ENCODE measurements at regions not wholly inside any gene's neighbourhood (a gene's known extent, or its start where the extent isn't known, plus 50 kb on each side); places are given as distances from the start of the nearest gene placed in this dataset.

GRCh38 chr6:48957781-48958180 lies 505.3 kb downstream of the MMUT start:
- WGBS, result 66% methylated on average over 5 of the region's 5 CpGs
- Histone ChIP-seq H3K36me3 (ENCODE audit: control insufficient read depth in 4 of 4, insufficient read depth in 3 of 4, low read depth in 1 of 4, low read length in 3 of 4) (no peaks in the 10 kb centered on the region), H3K27me3 (ENCODE audit: control insufficient read depth in 4 of 4, insufficient read depth in 4 of 4, low read length in 3 of 4) (no peaks in the 10 kb centered on the region), H3K27ac (ENCODE audit: low read depth in 1 of 2, low read length in 2 of 2) (no peak overlapping the region), H3K4me3 (ENCODE audit: low read depth in 1 of 3, low read length in 3 of 3) (no peak overlapping the region), H3K9ac (ENCODE audit: low read depth in 1 of 2, low read length in 2 of 2) (no peak overlapping the region), H3K9me3 (ENCODE audit: control insufficient read depth in 4 of 4, low read length in 3 of 4) (no peaks in the 10 kb centered on the region), H3K4me1 (ENCODE audit: control insufficient read depth in 4 of 4, insufficient read depth in 4 of 4, low read length in 3 of 4) (no peaks in the 10 kb centered on the region)
- DNase-seq (ENCODE audit: low spot score), result no peak
- no peak for TF ChIP-seq YY1 (IDR thresholded peaks at IDR 0.05)
- no peak for TF ChIP-seq JUND (IDR thresholded peaks at IDR 0.05)
- TF ChIP-seq SP1 (IDR thresholded peaks at IDR 0.05), result no peak
- no peak for TF ChIP-seq NR2F2 (IDR thresholded peaks at IDR 0.05)
- no peak for TF ChIP-seq TAF1 (conservative IDR thresholded peaks at IDR 0.05)
- TF ChIP-seq RAD21 (IDR thresholded peaks at IDR 0.05), result no peak
- no peak for TF ChIP-seq ATF3 (IDR thresholded peaks at IDR 0.05)
- TF ChIP-seq FOXA1 (IDR thresholded peaks at IDR 0.05), result no peak
- TF ChIP-seq HNF4A (conservative IDR thresholded peaks at IDR 0.05), result no peak
- no peak for TF ChIP-seq REST (IDR thresholded peaks at IDR 0.05)
- TF ChIP-seq EGR1 (IDR thresholded peaks at IDR 0.05; ENCODE audit: low read depth in 2 of 2), result no peak
- no peak for TF ChIP-seq ZBTB33 (IDR thresholded peaks at IDR 0.05)
- no peak for TF ChIP-seq CTCF (IDR thresholded peaks at IDR 0.05; ENCODE audit: low read depth, low read length, missing input control)
- no peak for TF ChIP-seq MAX (IDR thresholded peaks at IDR 0.05)
- no peak for TF ChIP-seq GABPA (IDR thresholded peaks at IDR 0.05 in 1 of 2, conservative IDR thresholded peaks at IDR 0.05 in 1 of 2)
- TF ChIP-seq RXRA (IDR thresholded peaks at IDR 0.05), result no peak
- TF ChIP-seq FOXA2 (IDR thresholded peaks at IDR 0.05), result no peak
- no peak for TF ChIP-seq HNF4G (IDR thresholded peaks at IDR 0.05)

Data from liver (tissue), 8 donors.